HG03280 (cell line): ENCODE measurements at regions not wholly inside any gene's neighbourhood (a gene's known extent, or its start where the extent isn't known, plus 50 kb on each side); places are given as distances from the start of the nearest gene placed in this dataset.

ENCODE experiments used
- ATAC-seq: cut with Tn5 transposase; IDR thresholded peaks from one replicate; pipeline ENCODE4 v1.9.1; 2021; ENCODE audit warnings: mild to moderate bottlenecking, moderate library complexity; ENCODE audit not compliant: unreplicated experiment

- ATAC-seq: no peak
Observed at GRCh38 chr6:14742171-14742570, 503.7 kb upstream of the JARID2 start.

GRCh38 chr6:14742680-14743079 lies 503.2 kb upstream of the JARID2 start:
- ATAC-seq: no peak

GRCh38 chr6:14743144-14743473 lies 502.8 kb upstream of the JARID2 start:
- no peak for ATAC-seq

- peak; percentile 58 for ATAC-seq
Observed at GRCh38 chr6:14743474-14744211, 502.2 kb upstream of the JARID2 start.

- ATAC-seq: no peak
Observed at GRCh38 chr6:14744212-14744556, 501.7 kb upstream of the JARID2 start.

- ATAC-seq: no peak
Observed at GRCh38 chr6:14746139-14746837, 499.6 kb upstream of the JARID2 start.

GRCh38 chr6:14747881-14748520 lies 497.9 kb upstream of the JARID2 start:
- ATAC-seq: no peak

DNA sequence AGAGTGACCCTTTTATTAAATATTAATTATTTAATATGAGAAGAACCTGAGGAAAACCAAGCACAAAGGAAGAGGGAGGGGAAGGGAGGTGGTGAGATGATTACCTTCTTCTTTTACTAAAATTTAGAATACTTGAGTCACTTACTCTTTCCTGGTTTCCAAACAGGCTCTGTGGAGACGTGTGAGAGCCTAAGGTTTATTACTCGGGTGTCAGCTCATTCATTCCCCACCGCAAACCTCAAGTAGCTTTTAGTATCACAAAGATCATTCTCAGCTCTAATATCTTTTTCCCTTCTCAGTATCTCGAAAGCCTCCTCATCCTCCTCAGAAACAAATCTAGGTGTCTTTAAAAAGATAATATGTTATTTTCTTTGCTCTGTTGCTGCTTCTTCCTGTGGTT lies 497.2 kb upstream of the JARID2 start:
- ATAC-seq: no peak

- ATAC-seq: no peak
Observed at GRCh38 chr6:14750059-14750661, 495.7 kb upstream of the JARID2 start.

GRCh38 chr6:14751645-14752175 lies 494.2 kb upstream of the JARID2 start:
- no peak for ATAC-seq

DNA sequence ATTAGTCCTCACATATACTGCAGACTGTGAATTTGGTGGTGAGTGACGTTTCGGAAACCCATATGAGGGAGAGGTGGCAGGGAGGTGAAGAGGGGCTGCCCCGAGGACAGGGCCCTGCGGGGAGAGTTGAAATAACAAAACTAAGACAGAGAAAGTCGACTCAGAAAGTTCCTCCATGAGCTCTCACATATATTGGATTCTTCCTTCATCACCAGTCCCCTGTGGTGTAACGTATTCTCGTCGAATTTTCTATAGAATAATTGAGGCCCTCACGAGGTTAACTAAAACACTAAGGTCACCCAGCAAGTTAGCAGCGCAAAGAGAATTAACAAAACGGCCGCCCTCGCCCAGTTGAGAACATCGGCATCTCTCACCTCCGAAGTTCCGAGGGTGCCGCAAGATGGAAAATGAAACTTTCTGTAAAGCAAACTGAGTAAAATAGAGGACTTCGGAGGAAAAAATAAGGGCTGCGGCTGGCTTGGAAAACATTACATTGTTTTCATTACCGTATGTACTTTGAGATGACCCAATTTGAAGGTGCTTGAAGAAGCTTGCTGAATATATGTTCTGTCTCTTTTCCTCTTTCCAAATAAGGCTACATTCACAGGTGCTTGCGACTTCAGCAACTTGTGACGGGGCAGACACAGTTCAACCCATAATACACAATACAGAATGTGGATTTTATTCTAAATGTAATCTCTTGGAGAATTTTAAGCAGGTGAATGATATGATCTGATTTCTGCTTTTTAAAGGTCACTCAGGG lies 490.9 kb upstream of the JARID2 start:
- peak; percentile 74 for ATAC-seq

- no peak for ATAC-seq
Observed at GRCh38 chr6:14756340-14756739, 489.5 kb upstream of the JARID2 start.

DNA sequence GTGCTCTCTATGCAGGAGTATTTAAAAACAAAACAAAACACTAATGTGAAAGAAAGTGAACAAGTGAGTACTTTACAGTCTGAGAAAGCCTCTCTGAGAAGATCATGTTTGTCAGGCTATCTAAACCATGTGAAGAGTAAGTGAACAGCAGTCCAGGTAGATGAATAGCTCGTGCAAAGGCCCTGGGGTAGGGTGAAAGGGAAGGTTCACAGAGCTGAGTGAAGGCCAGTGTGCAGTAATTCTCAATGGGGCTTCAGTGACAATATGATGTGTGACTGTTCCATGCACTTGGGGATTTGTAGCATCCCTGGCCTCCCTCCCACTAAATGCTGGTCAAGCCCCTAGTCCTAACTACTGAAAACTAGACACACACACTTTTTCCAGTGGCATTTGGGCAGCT lies 488.9 kb upstream of the JARID2 start:
- no peak for ATAC-seq

- ATAC-seq: no peak
Observed at GRCh38 chr6:14757418-14757817, 488.5 kb upstream of the JARID2 start.

DNA sequence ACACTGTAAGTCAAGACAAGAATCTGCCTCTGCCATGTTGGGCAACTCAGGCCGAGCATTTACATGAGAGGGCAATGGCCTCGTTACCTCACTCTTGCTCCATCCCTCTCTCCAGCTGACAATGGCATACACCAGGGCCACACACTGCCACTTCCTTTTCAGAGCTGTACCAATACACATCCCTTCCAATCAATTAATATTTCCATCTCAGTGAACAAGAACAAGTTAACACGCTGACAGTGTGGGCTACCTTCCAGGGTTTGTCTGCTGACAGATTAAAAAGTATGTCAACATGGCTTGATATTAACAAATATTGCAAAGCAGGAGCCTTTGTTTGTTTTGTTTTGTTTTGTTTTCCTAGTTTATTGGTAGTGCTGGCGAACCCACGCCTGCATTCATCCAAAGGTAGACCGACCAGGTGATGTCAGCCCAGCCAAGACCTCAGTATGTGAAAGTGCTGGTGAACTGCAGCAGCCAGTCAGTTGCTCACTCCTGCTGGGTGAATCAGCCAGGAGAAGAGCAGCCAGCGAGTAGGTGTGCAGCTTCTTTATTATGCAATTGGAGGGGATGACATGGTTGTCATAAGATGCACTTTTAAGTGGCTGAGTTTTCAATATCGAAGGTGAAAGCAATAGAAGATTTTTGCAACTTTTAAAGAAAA lies 487.3 kb upstream of the JARID2 start:
- no peak for ATAC-seq

GRCh38 chr6:14759976-14760672 lies 485.7 kb upstream of the JARID2 start:
- no peak for ATAC-seq

GRCh38 chr6:14762077-14762476 lies 483.8 kb upstream of the JARID2 start:
- ATAC-seq: no peak

GRCh38 chr6:14763139-14763538 lies 482.7 kb upstream of the JARID2 start:
- no peak for ATAC-seq

DNA sequence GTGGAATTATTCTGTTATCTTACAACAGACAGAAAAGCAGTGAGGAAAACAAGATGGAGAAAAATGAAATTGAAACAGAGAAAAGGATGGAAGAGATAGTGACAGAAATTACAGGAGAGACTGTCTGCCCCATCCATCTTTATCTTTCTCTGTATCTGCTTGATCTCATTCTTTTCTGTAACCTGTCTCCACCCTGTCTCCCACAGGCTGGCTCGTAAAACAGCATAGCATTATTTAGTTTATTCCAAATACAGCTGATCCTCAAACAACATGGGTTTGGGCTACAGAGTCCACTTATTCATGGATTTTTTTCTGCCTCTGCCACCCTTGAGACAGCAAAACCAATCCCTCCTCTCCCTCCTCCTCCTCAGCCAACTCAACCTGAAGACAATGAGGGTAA lies 482.3 kb upstream of the JARID2 start:
- no peak for ATAC-seq

DNA sequence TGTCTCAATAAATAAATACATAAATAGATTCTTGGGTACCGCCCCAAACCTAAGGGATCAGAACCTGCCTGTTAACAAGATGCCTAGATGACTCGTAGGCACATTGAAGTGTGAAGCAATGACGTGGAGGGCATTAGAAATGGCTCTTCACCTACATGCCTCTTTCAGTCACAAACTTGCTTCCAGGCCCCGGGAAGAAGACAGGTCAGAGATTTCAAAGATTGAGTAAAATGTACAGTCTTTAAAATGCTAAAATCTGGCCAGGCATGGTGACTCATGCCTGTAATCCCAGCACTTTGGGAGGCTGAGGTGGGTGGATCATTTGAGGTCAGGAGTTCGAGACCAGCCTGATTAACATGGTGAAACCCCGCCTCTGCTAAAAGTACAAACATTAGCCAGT lies 480.8 kb upstream of the JARID2 start:
- no peak for ATAC-seq
